HL-60 (cell line): ENCODE measurements at regions not wholly inside any gene's neighbourhood (a gene's known extent, or its start where the extent isn't known, plus 50 kb on each side); places are given as distances from the start of the nearest gene placed in this dataset.

ENCODE experiments used
- SPI1 ChIP-seq: IDR thresholded peaks from 2 replicates; pipeline ENCODE4 v1.6.1; 2012; ENCODE audit warnings: low read depth, mild to moderate bottlenecking, borderline replicate concordance
- TF ChIP-seq, protein P1 (sequence below): IDR thresholded peaks from one replicate; pipeline ENCODE4 v1.5.1; 2011; ENCODE audit warnings: low read length, control low read depth, inconsistent platforms; ENCODE audit not compliant: insufficient read depth

GRCh38 chr5:67475489-67475888 lies 278.9 kb upstream of the CD180 start:
- no peak for TF ChIP-seq SPI1
- TF ChIP-seq, protein P1, sequence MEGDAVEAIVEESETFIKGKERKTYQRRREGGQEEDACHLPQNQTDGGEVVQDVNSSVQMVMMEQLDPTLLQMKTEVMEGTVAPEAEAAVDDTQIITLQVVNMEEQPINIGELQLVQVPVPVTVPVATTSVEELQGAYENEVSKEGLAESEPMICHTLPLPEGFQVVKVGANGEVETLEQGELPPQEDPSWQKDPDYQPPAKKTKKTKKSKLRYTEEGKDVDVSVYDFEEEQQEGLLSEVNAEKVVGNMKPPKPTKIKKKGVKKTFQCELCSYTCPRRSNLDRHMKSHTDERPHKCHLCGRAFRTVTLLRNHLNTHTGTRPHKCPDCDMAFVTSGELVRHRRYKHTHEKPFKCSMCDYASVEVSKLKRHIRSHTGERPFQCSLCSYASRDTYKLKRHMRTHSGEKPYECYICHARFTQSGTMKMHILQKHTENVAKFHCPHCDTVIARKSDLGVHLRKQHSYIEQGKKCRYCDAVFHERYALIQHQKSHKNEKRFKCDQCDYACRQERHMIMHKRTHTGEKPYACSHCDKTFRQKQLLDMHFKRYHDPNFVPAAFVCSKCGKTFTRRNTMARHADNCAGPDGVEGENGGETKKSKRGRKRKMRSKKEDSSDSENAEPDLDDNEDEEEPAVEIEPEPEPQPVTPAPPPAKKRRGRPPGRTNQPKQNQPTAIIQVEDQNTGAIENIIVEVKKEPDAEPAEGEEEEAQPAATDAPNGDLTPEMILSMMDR = no peak
